ENCODE measurements at regions not wholly inside any gene's neighbourhood (a gene's known extent, or its start where the extent isn't known, plus 50 kb on each side); places are given as distances from the start of the nearest gene placed in this dataset.

- Histone ChIP-seq H3K79me2 (ENCODE audit: insufficient read depth, low read length) (no peaks in the 10 kb centered on the region), H3K9me2 (replicated peaks; ENCODE audit: insufficient read depth, low read length) (no peaks in the 10 kb centered on the region), H3K4me2 (ENCODE audit: low read depth, low read length, poor library complexity, severe bottlenecking) (no peak overlapping the region), H2AFZ (ENCODE audit: low read depth, low read length, severe bottlenecking) (no peak overlapping the region), H3K4me3 (ENCODE audit: insufficient read depth, low read length, poor library complexity, severe bottlenecking) (no peak overlapping the region), H3K27ac (ENCODE audit: low read depth, low read length) (no peak overlapping the region), H3K27me3 (ENCODE audit: low read length) (no peaks in the 10 kb centered on the region), H3F3A (ENCODE audit: insufficient read depth) (no peaks in the 10 kb centered on the region), H4K20me1 (ENCODE audit: low read depth, low read length) (no peaks in the 10 kb centered on the region), H3K9me3 (ENCODE audit: insufficient read depth, low read length) (no peaks in the 10 kb centered on the region), H3K9ac (ENCODE audit: low read length) (no peak overlapping the region), H3K36me3 (ENCODE audit: low read length) (no peaks in the 10 kb centered on the region)
- TF ChIP-seq CTCF (IDR thresholded peaks at IDR 0.05; ENCODE audit: insufficient read depth, low read length, poor library complexity, severe bottlenecking) (no peak), EZH2phosphoT487 (conservative IDR thresholded peaks at IDR 0.05; ENCODE audit: low read length) (no peak)
These were observed 217.7 kb downstream of the GIPC2 start for GRCh38 chr1:78263459-78263858.

GRCh38 chr1:78263946-78264345 lies 218.2 kb downstream of the GIPC2 start:
- TF ChIP-seq EZH2phosphoT487 (conservative IDR thresholded peaks at IDR 0.05; ENCODE audit: low read length) (no peak), CTCF (IDR thresholded peaks at IDR 0.05; ENCODE audit: insufficient read depth, low read length, poor library complexity, severe bottlenecking) (no peak)
- no peak overlapping the region for H3K27ac ChIP-seq (ENCODE audit: low read depth, low read length)
- H3K27me3 ChIP-seq (ENCODE audit: low read length) = no peaks in the 10 kb centered on the region
- no peak overlapping the region for H3K4me2 ChIP-seq (ENCODE audit: low read depth, low read length, poor library complexity, severe bottlenecking)
- no peak overlapping the region for H3K9ac ChIP-seq (ENCODE audit: low read length)
- no peaks in the 10 kb centered on the region for H3K9me3 ChIP-seq (ENCODE audit: insufficient read depth, low read length)
- H3F3A ChIP-seq (ENCODE audit: insufficient read depth) = no peaks in the 10 kb centered on the region
- H3K36me3 ChIP-seq (ENCODE audit: low read length) = no peaks in the 10 kb centered on the region
- no peak overlapping the region for H2AFZ ChIP-seq (ENCODE audit: low read depth, low read length, severe bottlenecking)
- H4K20me1 ChIP-seq (ENCODE audit: low read depth, low read length) = no peaks in the 10 kb centered on the region
- no peaks in the 10 kb centered on the region for H3K9me2 ChIP-seq (replicated peaks; ENCODE audit: insufficient read depth, low read length)
- H3K79me2 ChIP-seq (ENCODE audit: insufficient read depth, low read length) = no peaks in the 10 kb centered on the region
- H3K4me3 ChIP-seq (ENCODE audit: insufficient read depth, low read length, poor library complexity, severe bottlenecking) = no peak overlapping the region

GRCh38 chr1:78267513-78268218 lies 221.9 kb downstream of the GIPC2 start:
- Histone ChIP-seq H4K20me1 (ENCODE audit: low read depth, low read length) (no peaks in the 10 kb centered on the region), H3K9me2 (replicated peaks; ENCODE audit: insufficient read depth, low read length) (no peaks in the 10 kb centered on the region), H2AFZ (ENCODE audit: low read depth, low read length, severe bottlenecking) (no peak overlapping the region), H3F3A (ENCODE audit: insufficient read depth) (no peaks in the 10 kb centered on the region), H3K27ac (ENCODE audit: low read depth, low read length) (no peak overlapping the region), H3K4me2 (ENCODE audit: low read depth, low read length, poor library complexity, severe bottlenecking) (no peak overlapping the region), H3K79me2 (ENCODE audit: insufficient read depth, low read length) (no peaks in the 10 kb centered on the region), H3K36me3 (ENCODE audit: low read length) (no peaks in the 10 kb centered on the region), H3K27me3 (ENCODE audit: low read length) (no peaks in the 10 kb centered on the region), H3K4me3 (ENCODE audit: insufficient read depth, low read length, poor library complexity, severe bottlenecking) (no peak overlapping the region), H3K9ac (ENCODE audit: low read length) (no peak overlapping the region), H3K9me3 (ENCODE audit: insufficient read depth, low read length) (no peaks in the 10 kb centered on the region)
- TF ChIP-seq EZH2phosphoT487 (conservative IDR thresholded peaks at IDR 0.05; ENCODE audit: low read length) (no peak), CTCF (IDR thresholded peaks at IDR 0.05; ENCODE audit: insufficient read depth, low read length, poor library complexity, severe bottlenecking) (no peak)
